H9 (cell line): ENCODE measurements at regions not wholly inside any gene's neighbourhood (a gene's known extent, or its start where the extent isn't known, plus 50 kb on each side); places are given as distances from the start of the nearest gene placed in this dataset.
"Not testable (repeated sequence)": the region's sequence is repeated elsewhere in the genome, so short reads cannot be mapped to it uniquely, and the experiment has no call there.

Experiments used
- DNase-seq: peaks from one replicate; pipeline ENCODE4 v3.0.0-alpha.2; 2017
- H2AFZ ChIP-seq: one replicate; pipeline ENCODE4 v1.6.1; 2013; ENCODE audit warnings: mild to moderate bottlenecking, low read length, control low read depth, moderate library complexity
- H2AK5ac ChIP-seq: 2 replicates; pipeline ENCODE4 v1.6.1; 2013; ENCODE audit warnings: low read length, control low read depth, mixed read lengths; ENCODE audit not compliant: insufficient read length
- H2BK120ac ChIP-seq: one replicate; pipeline ENCODE4 v1.6.1; 2013; ENCODE audit warnings: low read depth, mild to moderate bottlenecking, low read length, control low read depth, inconsistent platforms; ENCODE audit not compliant: poor library complexity, severe bottlenecking
- H2BK12ac ChIP-seq: 2 replicates; pipeline ENCODE4 v1.6.1; 2013; ENCODE audit warnings: low read length, control low read depth, mixed read lengths, low read depth; ENCODE audit not compliant: insufficient read length
- H2BK15ac ChIP-seq: 2 replicates; pipeline ENCODE4 v1.6.1; 2013; ENCODE audit warnings: low read depth, low read length, control low read depth
- H2BK20ac ChIP-seq: one replicate; pipeline ENCODE4 v1.6.1; 2013; ENCODE audit warnings: low read depth, mild to moderate bottlenecking, low read length, control low read depth, inconsistent platforms; ENCODE audit not compliant: poor library complexity, severe bottlenecking
- H2BK5ac ChIP-seq: 2 replicates; pipeline ENCODE4 v1.6.1; 2013; ENCODE audit warnings: low read length, control low read depth, mixed read lengths; ENCODE audit not compliant: insufficient read length
- H3K14ac ChIP-seq: 2 replicates; pipeline ENCODE4 v1.6.1; 2013; ENCODE audit warnings: low read length, control low read depth; ENCODE audit not compliant: insufficient read depth
- H3K18ac ChIP-seq: 2 replicates; pipeline ENCODE4 v1.6.1; 2013; ENCODE audit warnings: low read depth, mild to moderate bottlenecking, mixed read lengths, low read length, control low read depth; ENCODE audit not compliant: insufficient read length
- H3K23ac ChIP-seq: 2 replicates; pipeline ENCODE4 v1.6.1; 2013; ENCODE audit warnings: low read length, control low read depth, mixed read lengths, low read depth; ENCODE audit not compliant: insufficient read length
- H3K23me2 ChIP-seq: 2 replicates; pipeline ENCODE4 v1.6.1; 2013; ENCODE audit warnings: low read depth, mild to moderate bottlenecking, mixed read lengths, low read length, control low read depth; ENCODE audit not compliant: insufficient read length, poor library complexity, severe bottlenecking
- H3K27ac ChIP-seq: 2 replicates; pipeline ENCODE4 v1.5.1; 2013; ENCODE audit warnings: low read length, control low read depth, mixed read lengths, low read depth; ENCODE audit not compliant: insufficient read length
- H3K27me3 ChIP-seq: 2 replicates; pipeline ENCODE4 v1.6.1; 2013; ENCODE audit warnings: low read length, control low read depth, inconsistent platforms; ENCODE audit not compliant: insufficient read depth
- H3K4ac ChIP-seq: 2 replicates; pipeline ENCODE4 v1.6.1; 2013; ENCODE audit warnings: low read depth, mild to moderate bottlenecking, control low read depth, inconsistent platforms, low read length, moderate library complexity
- H3K4me1 ChIP-seq: 2 replicates; pipeline ENCODE4 v1.6.1; 2013; ENCODE audit warnings: low read length, control low read depth, inconsistent platforms; ENCODE audit not compliant: insufficient read depth
- H3K4me2 ChIP-seq: 2 replicates; pipeline ENCODE4 v1.6.1; 2013; ENCODE audit warnings: low read length, control low read depth, mixed read lengths; ENCODE audit not compliant: insufficient read length, insufficient read depth
- H3K56ac ChIP-seq: 2 replicates; pipeline ENCODE4 v1.6.1; 2013; ENCODE audit warnings: low read depth, mild to moderate bottlenecking, mixed read lengths, low read length, control low read depth; ENCODE audit not compliant: insufficient read length
- H3K79me1 ChIP-seq: 2 replicates; pipeline ENCODE4 v1.6.1; 2013; ENCODE audit warnings: low read depth, mild to moderate bottlenecking, moderate library complexity, low read length, control low read depth, inconsistent platforms; ENCODE audit not compliant: insufficient read depth, poor library complexity, severe bottlenecking
- H3K79me2 ChIP-seq: 2 replicates; pipeline ENCODE4 v1.6.1; 2013; ENCODE audit warnings: low read length, control low read depth, inconsistent platforms; ENCODE audit not compliant: insufficient read depth
- H3K9ac ChIP-seq: 2 replicates; pipeline ENCODE4 v1.6.1; 2013; ENCODE audit warnings: low read length, control low read depth, mixed read lengths; ENCODE audit not compliant: insufficient read length; ENCODE audit errors: extremely low read depth
- H3K9me3 ChIP-seq: one replicate; pipeline ENCODE4 v1.6.1; 2013; ENCODE audit warnings: low read depth, low read length, inconsistent platforms; ENCODE audit not compliant: control insufficient read depth
- H3T11ph ChIP-seq: one replicate; pipeline ENCODE4 v1.6.1; 2013; ENCODE audit warnings: mild to moderate bottlenecking, low read length, control low read depth, inconsistent platforms
- H4K20me1 ChIP-seq: one replicate; pipeline ENCODE4 v1.6.1; 2013; ENCODE audit not compliant: control insufficient read depth, insufficient read length, insufficient read depth
- H4K5ac ChIP-seq: 2 replicates; pipeline ENCODE4 v1.6.1; 2013; ENCODE audit warnings: low read depth, mild to moderate bottlenecking, mixed read lengths, low read length, control low read depth; ENCODE audit not compliant: insufficient read length
- H4K8ac ChIP-seq: replicated peaks from 2 replicates; pipeline ENCODE4 v1.6.1; 2013; ENCODE audit warnings: low read length, control low read depth, mixed read lengths, low read depth; ENCODE audit not compliant: insufficient read length
- H4K91ac ChIP-seq: 2 replicates; pipeline ENCODE4 v1.6.1; 2013; ENCODE audit warnings: low read depth, mild to moderate bottlenecking, moderate library complexity, mixed read lengths, low read length, control low read depth; ENCODE audit not compliant: insufficient read length
- H3K27ac Mint-ChIP-seq, 3 experiments: 2 replicates in 2 of 3; 3 replicates in 1 of 3; pipeline ENCODE4 v1.8.0; 2020 to 2021; ENCODE audit warnings: mixed read lengths in 3 of 3, mild to moderate bottlenecking in 1 of 3, moderate library complexity in 1 of 3
- H3K27me3 Mint-ChIP-seq: 2 replicates; pipeline ENCODE4 v1.8.0; 2021; ENCODE audit warnings: low read depth, mild to moderate bottlenecking, moderate library complexity, mixed read lengths
- H3K36me3 Mint-ChIP-seq, 3 experiments: 2 replicates in 2 of 3; 3 replicates in 1 of 3; pipeline ENCODE4 v1.8.0; 2020 to 2021; ENCODE audit warnings: low read depth in 3 of 3, mixed read lengths in 3 of 3; ENCODE audit not compliant: insufficient read depth in 1 of 3
- H3K4me1 Mint-ChIP-seq, 2 experiments: 2 replicates each; pipeline ENCODE4 v1.8.0; 2020; ENCODE audit warnings: mixed read lengths in 2 of 2
- H3K4me3 Mint-ChIP-seq, 2 experiments: 2 replicates in 1 of 2; 3 replicates in 1 of 2; pipeline ENCODE4 v1.8.0; 2020 to 2021; ENCODE audit warnings: mild to moderate bottlenecking in 2 of 2, mixed read lengths in 2 of 2, moderate library complexity in 1 of 2
- H3K9me3 Mint-ChIP-seq, 2 experiments: 2 replicates in 1 of 2; 3 replicates in 1 of 2; pipeline ENCODE4 v1.8.0; 2020; ENCODE audit warnings: mild to moderate bottlenecking in 2 of 2, mixed read lengths in 2 of 2, moderate library complexity in 1 of 2
- WGBS: extraction: QIAGEN DNeasy Blood & Tissue Kit; methylation state at CpG from one replicate; pipeline ENCODE4 v1.1.7; 2013; ENCODE audit warnings: missing lambda C conversion rate, low lambda C conversion rate, mixed read lengths; ENCODE audit not compliant: insufficient read length; ENCODE audit errors: extremely low coverage; 5-methylcytosine and 5-hydroxymethylcytosine counted together
- TF ChIP-seq, protein P1 (sequence below): fragments of 200-600 bp; sonication (generic); conservative IDR thresholded peaks from 3 replicates; pipeline ENCODE4 v1.8.0; 2021; ENCODE audit warnings: antibody characterized with exemption, mild to moderate bottlenecking

DNA sequence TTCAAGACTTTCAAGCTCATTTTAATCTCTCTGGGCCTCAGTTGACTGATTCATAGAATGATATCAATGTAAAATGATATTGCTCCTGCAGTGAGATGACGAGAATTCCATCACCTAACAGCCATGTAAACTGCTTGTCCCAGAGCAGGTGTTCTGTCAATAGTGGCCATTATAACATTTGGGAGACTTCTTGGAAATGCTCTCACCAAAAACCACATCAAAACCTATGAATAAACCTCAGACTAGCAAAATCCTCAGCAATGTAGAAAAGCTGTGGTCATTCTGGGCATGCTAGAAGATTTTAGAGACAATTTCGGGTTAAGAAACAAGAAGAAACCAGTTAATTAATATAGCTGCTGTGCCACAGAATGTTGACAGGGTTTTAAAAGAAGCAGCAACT lies 225.4 kb downstream of the FRK start:
- H4K5ac ChIP-seq: no peak overlapping the region
- no peak overlapping the region for H3K4me3 Mint-ChIP-seq
- H4K8ac ChIP-seq: no peak overlapping the region

DNA sequence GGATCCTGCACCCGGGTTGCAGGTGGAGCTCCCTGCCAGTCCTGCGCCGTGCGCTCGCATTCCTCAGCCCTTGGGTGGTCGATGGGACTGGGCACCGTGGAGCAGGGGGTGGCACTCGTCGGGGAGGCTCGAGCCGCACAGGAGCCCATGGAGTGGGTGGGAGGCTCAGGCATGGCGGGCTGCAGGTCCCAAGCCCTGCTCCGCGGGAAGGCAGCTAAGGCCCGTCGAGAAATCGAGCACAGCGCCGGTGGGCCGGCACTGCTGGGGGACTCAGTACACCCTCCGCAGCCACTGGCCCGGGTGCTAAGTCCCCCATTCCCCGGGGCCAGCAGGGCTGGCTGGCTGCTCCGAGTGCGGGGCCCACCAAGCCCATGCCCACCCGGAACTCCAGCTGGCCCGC lies 226.1 kb downstream of the FRK start:
- H2AFZ ChIP-seq, H3K27ac Mint-ChIP-seq, H3K56ac ChIP-seq, H4K5ac ChIP-seq, H2AK5ac ChIP-seq, H3K4me1 Mint-ChIP-seq, H3K9ac ChIP-seq, H2BK15ac ChIP-seq, H2BK120ac ChIP-seq, H3K4me3 Mint-ChIP-seq, H3K27me3 Mint-ChIP-seq, H2BK12ac ChIP-seq, H4K20me1 ChIP-seq, H3K79me2 ChIP-seq, H3K4me1 ChIP-seq, H3K4ac ChIP-seq, H3K27ac ChIP-seq, H3K36me3 Mint-ChIP-seq, H3K14ac ChIP-seq, H2BK5ac ChIP-seq, H3K9me3 ChIP-seq, H4K91ac ChIP-seq, H3K4me2 ChIP-seq, H2BK20ac ChIP-seq, H3K79me1 ChIP-seq, H4K8ac ChIP-seq, DNase-seq, H3K23ac ChIP-seq, H3K23me2 ChIP-seq, H3K27me3 ChIP-seq, H3T11ph ChIP-seq, H3K18ac ChIP-seq: not testable (repeated sequence)
- H3K9me3 Mint-ChIP-seq: peaks cover 8 to 11% of the 10 kb centered on the region in 2 experiments; a peak in 4 of 5 replicates
- no CpG with 5 or more reads among the region's 27 CpGs for WGBS

More for the DNA sequence above, 225.4 kb downstream of the FRK start:
- H3K23ac ChIP-seq: no peak overlapping the region
- H3K4me1 Mint-ChIP-seq: peaks cover 4 to 7% of the 10 kb centered on the region in 2 experiments; a peak in 3 of 4 replicates
- H3K4me2 ChIP-seq: no peak overlapping the region
- no peak overlapping the region for H2BK120ac ChIP-seq
- no peak overlapping the region for H3K27ac ChIP-seq
- H3K9me3 ChIP-seq: no peaks in the 10 kb centered on the region
- no peaks in the 10 kb centered on the region for H3K27me3 Mint-ChIP-seq
- H3K79me1 ChIP-seq: no peaks in the 10 kb centered on the region
- no peak overlapping the region for H2BK5ac ChIP-seq
- no peak overlapping the region for H3K56ac ChIP-seq
- DNase-seq: no peak
- H3K14ac ChIP-seq: no peak overlapping the region
- H2BK20ac ChIP-seq: no peak overlapping the region
- H3K79me2 ChIP-seq: no peaks in the 10 kb centered on the region
- no peak overlapping the region for H3K18ac ChIP-seq
- H2AK5ac ChIP-seq: no peak overlapping the region
- H3K27ac Mint-ChIP-seq: no peak overlapping the region
- no peaks in the 10 kb centered on the region for H3K23me2 ChIP-seq
- H2BK12ac ChIP-seq: no peak overlapping the region
- no peaks in the 10 kb centered on the region for H3K27me3 ChIP-seq
- no peak overlapping the region for H3T11ph ChIP-seq
- H3K4ac ChIP-seq: no peak overlapping the region
- no peak overlapping the region for H4K91ac ChIP-seq
- H4K20me1 ChIP-seq: no peaks in the 10 kb centered on the region
- no peaks in the 10 kb centered on the region for H3K4me1 ChIP-seq
- H3K36me3 Mint-ChIP-seq: peaks cover 3 to 8% (median 4%) of the 10 kb centered on the region in 3 experiments
- WGBS: no CpG with 5 or more reads among the region's 2 CpGs
- H3K9ac ChIP-seq: no peak overlapping the region
- H2AFZ ChIP-seq: no peak overlapping the region
- TF ChIP-seq, protein P1, sequence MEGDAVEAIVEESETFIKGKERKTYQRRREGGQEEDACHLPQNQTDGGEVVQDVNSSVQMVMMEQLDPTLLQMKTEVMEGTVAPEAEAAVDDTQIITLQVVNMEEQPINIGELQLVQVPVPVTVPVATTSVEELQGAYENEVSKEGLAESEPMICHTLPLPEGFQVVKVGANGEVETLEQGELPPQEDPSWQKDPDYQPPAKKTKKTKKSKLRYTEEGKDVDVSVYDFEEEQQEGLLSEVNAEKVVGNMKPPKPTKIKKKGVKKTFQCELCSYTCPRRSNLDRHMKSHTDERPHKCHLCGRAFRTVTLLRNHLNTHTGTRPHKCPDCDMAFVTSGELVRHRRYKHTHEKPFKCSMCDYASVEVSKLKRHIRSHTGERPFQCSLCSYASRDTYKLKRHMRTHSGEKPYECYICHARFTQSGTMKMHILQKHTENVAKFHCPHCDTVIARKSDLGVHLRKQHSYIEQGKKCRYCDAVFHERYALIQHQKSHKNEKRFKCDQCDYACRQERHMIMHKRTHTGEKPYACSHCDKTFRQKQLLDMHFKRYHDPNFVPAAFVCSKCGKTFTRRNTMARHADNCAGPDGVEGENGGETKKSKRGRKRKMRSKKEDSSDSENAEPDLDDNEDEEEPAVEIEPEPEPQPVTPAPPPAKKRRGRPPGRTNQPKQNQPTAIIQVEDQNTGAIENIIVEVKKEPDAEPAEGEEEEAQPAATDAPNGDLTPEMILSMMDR: no peak
- peaks cover 8 to 11% of the 10 kb centered on the region in 2 experiments; a peak in 4 of 5 replicates for H3K9me3 Mint-ChIP-seq
- H2BK15ac ChIP-seq: no peak overlapping the region
